ENCODE measurements at regions not wholly inside any gene's neighbourhood (a gene's known extent, or its start where the extent isn't known, plus 50 kb on each side); places are given as distances from the start of the nearest gene placed in this dataset.
A peak's percentile ranks its signal among the peaks of the same experiment; 100 is the strongest.

GRCh38 chr15:39198044-39199000, 382.6 kb upstream of the THBS1 start:
- DNase-seq, result no peak

- DNase-seq, result peak in 9 of 58 donors; percentile 0 to 51 (median 9)
Observed at GRCh38 chr15:39199076-39199475, 381.8 kb upstream of the THBS1 start.

GRCh38 chr15:39200586-39200985, 380.3 kb upstream of the THBS1 start:
- no peak for DNase-seq

GRCh38 chr15:39202641-39203040, 378.2 kb upstream of the THBS1 start:
- no peak for DNase-seq

- DNase-seq, result no peak
Observed at GRCh38 chr15:39204031-39204430, 376.8 kb upstream of the THBS1 start.

GRCh38 chr15:39205081-39205480, 375.8 kb upstream of the THBS1 start:
- DNase-seq, result no peak

- DNase-seq, result no peak
Observed at GRCh38 chr15:39205506-39206371, 375.1 kb upstream of the THBS1 start.

- no peak for DNase-seq
Observed at GRCh38 chr15:39207532-39208115, 373.3 kb upstream of the THBS1 start.

GRCh38 chr15:39208187-39208586, 372.7 kb upstream of the THBS1 start:
- no peak for DNase-seq

- DNase-seq, result no peak
Observed at GRCh38 chr15:39209548-39210211, 371.2 kb upstream of the THBS1 start.

- no peak for DNase-seq
Observed at GRCh38 chr15:39211108-39211979, 369.5 kb upstream of the THBS1 start.

GRCh38 chr15:39213385-39213840, 367.5 kb upstream of the THBS1 start:
- DNase-seq, result peak in 14 of 58 donors; percentile 0 to 45 (median 6)

GRCh38 chr15:39215015-39215414, 365.9 kb upstream of the THBS1 start:
- DNase-seq, result no peak

GRCh38 chr15:39216816-39217215, 364.1 kb upstream of the THBS1 start:
- DNase-seq, result no peak

- DNase-seq, result no peak
Observed at GRCh38 chr15:39219608-39220007, 361.3 kb upstream of the THBS1 start.

- DNase-seq, result peak in 1 of 58 donors; percentile 1
Observed at GRCh38 chr15:39226169-39226937, 354.5 kb upstream of the THBS1 start.

GRCh38 chr15:39227001-39227400, 353.9 kb upstream of the THBS1 start:
- no peak for DNase-seq

GRCh38 chr15:39228889-39229288, 352.0 kb upstream of the THBS1 start:
- no peak for DNase-seq

Data from anterior cingulate cortex (tissue), 58 donors.